Psoas muscle (tissue), 7 donors: ENCODE measurements at regions not wholly inside any gene's neighbourhood (a gene's known extent, or its start where the extent isn't known, plus 50 kb on each side); places are given as distances from the start of the nearest gene placed in this dataset.

ENCODE experiments used
- ATAC-seq, 4 donors: fragments of 200-7000 bp; cut with Tn5 transposase; one replicate each; pipeline ENCODE4 v1.9.1; 2020; ENCODE audit warnings: moderate library complexity in 3 of 4, mild to moderate bottlenecking in 2 of 4
- DNase-seq, 2 donors: peaks; one replicate each; pipeline ENCODE4 v3.0.0-alpha.2; 2020
- H3K27ac ChIP-seq: fragments of 200-600 bp; one replicate; pipeline ENCODE4 v1.8.0; 2022
- H3K27me3 ChIP-seq, 3 donors: fragments of 200-600 bp in 1 of 3; one replicate each; pipeline versions ENCODE4 v1.6.1 to v1.8.0; 2013 to 2022; ENCODE audit warnings: low read length in 2 of 3, mild to moderate bottlenecking in 2 of 3, moderate library complexity in 1 of 3; ENCODE audit not compliant: insufficient read depth in 3 of 3
- H3K36me3 ChIP-seq, 2 donors: fragments of 200-600 bp in 1 of 2; one replicate each; pipeline versions ENCODE4 v1.6.1 to v1.8.0; 2013 to 2022; ENCODE audit warnings: low read depth in 1 of 2, mild to moderate bottlenecking in 1 of 2, moderate library complexity in 1 of 2; ENCODE audit not compliant: insufficient read depth in 1 of 2
- H3K4me1 ChIP-seq: fragments of 200-600 bp; one replicate; pipeline ENCODE4 v1.8.0; 2022
- H3K4me3 ChIP-seq: fragments of 200-600 bp; one replicate; pipeline ENCODE4 v1.8.0; 2022; ENCODE audit warnings: mild to moderate bottlenecking
- H3K9me3 ChIP-seq: fragments of 200-600 bp; one replicate; pipeline ENCODE4 v1.8.0; 2022
- CTCF ChIP-seq: fragments of 200-600 bp; IDR thresholded peaks from one replicate; pipeline ENCODE4 v1.8.0; 2022; ENCODE audit warnings: antibody characterized with exemption
- WGBS, 3 donors: extraction: QIAGEN DNeasy Blood & Tissue Kit; methylation state at CpG; one replicate each; pipeline versions ENCODE4 v1.1.6 to v1.1.7; 2013; 5-methylcytosine and 5-hydroxymethylcytosine counted together
- intact Hi-C, 2 donors: fragments of 100-400 bp; cut with DNase I; formaldehyde crosslinking; loops; one replicate each; pipeline versions ENCODE4 v1.11.0 to v1.14.2; 2022
- donor health status: healthy with polysubstance abuse.
- donor health status: DM: no; HTN: no; CAD: no; lungs with moderate emphysema.
- donor health status: Bipolar disorder and iron deficiency.
- donor health status: healthy.
- donor health status: DM: yes; HTN: yes; CAD: no.
- donor health status: DM: no; HTN: no; CAD: no.
- donor health status: DM: yes; HTN: yes; CAD: no.

DNA sequence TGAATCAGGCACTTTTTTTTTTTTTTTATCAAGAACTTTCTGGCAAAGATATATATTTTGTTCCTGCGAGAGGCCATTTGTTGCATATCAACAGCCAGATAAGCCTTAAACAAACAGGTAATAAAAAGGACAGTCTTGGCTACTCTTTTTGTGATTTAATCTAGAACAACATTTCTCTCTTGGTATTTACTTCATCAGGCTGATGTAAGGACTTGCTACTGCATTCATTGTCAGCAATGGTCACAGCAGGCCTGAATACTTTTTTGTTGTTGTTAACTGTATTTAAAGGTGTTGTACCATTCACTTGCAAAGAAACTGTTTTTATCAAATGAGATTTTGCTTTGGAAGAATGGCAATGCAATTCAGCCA lies 683.8 kb downstream of the IRS1 start:
- Histone ChIP-seq H3K4me3 (no peak overlapping the region), H3K9me3 (no peaks in the 10 kb centered on the region), H3K4me1 (peaks cover 16% of the 10 kb centered on the region), H3K36me3 (no peaks in the 10 kb centered on the region), H3K27me3 (no peaks in the 10 kb centered on the region), H3K27ac (no peak overlapping the region)
- ATAC-seq, result no peak
- intact Hi-C loops, result no loop called here
- no peak for DNase-seq
- WGBS, 3 donors, result 92 to 100% (median 97%) methylated on average over 1 of the region's 1 CpG
- no peak for TF ChIP-seq CTCF

DNA sequence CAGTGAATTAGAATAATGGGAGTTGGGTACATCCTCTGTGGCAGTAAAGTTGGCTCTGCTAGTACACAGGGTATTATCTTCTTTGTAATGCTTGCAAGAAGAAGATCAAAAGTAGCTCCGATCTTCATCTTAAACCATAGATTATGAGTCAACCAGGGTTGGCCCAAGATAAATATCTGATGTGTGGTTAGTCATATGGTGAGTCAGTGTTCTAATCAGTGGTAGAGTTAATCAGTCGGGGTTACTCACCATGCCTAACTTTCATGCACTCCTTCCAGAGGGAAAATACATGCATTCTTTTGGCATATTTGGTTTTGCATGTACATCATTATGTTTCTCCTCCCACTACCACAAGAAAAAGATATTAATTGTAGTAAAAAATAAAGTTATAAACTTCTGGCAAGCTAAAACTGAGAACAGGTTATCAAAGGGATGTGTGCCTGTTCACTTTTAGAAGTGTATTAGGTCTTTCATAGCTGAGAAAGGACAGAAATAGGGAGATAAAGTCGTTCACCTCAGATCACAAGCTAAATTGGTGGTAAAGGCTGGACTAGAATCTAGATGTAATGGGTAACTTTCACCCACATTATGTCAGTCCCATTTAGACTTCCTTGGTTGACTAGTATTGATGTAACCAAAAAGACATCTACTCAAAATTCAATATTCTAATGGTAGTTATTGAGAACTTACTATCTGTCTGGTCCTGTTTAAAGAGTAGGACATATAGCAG lies 684.4 kb downstream of the IRS1 start:
- Histone ChIP-seq H3K36me3 (no peaks in the 10 kb centered on the region), H3K9me3 (no peaks in the 10 kb centered on the region), H3K27ac (peak overlapping the region; percentile 51), H3K27me3 (no peaks in the 10 kb centered on the region), H3K4me3 (no peak overlapping the region), H3K4me1 (peaks cover 16% of the 10 kb centered on the region)
- DNase-seq, result no peak
- 45 to 63% (median 45%) methylated on average over 3 of the region's 3 CpGs for WGBS, 3 donors
- no peak for TF ChIP-seq CTCF
- intact Hi-C loops, result no loop called here
- peak; percentile 63 to 76 (median 74) for ATAC-seq

- DNase-seq (no peak), ATAC-seq (no peak)
- H3K36me3 ChIP-seq, result no peaks in the 10 kb centered on the region
- H3K4me1 ChIP-seq, result peaks cover 16% of the 10 kb centered on the region
- H3K27me3 ChIP-seq, result no peaks in the 10 kb centered on the region
- 89 to 94% (median 93%) methylated on average over 5 of the region's 5 CpGs for WGBS, 3 donors
- no peaks in the 10 kb centered on the region for H3K9me3 ChIP-seq
- no peak overlapping the region for H3K27ac ChIP-seq
- H3K4me3 ChIP-seq, result no peak overlapping the region
- intact Hi-C loops, result no loop called here
- TF ChIP-seq CTCF, result no peak
Measured at GRCh38 chr2:226114436-226114835, 685.2 kb downstream of the IRS1 start.

DNA sequence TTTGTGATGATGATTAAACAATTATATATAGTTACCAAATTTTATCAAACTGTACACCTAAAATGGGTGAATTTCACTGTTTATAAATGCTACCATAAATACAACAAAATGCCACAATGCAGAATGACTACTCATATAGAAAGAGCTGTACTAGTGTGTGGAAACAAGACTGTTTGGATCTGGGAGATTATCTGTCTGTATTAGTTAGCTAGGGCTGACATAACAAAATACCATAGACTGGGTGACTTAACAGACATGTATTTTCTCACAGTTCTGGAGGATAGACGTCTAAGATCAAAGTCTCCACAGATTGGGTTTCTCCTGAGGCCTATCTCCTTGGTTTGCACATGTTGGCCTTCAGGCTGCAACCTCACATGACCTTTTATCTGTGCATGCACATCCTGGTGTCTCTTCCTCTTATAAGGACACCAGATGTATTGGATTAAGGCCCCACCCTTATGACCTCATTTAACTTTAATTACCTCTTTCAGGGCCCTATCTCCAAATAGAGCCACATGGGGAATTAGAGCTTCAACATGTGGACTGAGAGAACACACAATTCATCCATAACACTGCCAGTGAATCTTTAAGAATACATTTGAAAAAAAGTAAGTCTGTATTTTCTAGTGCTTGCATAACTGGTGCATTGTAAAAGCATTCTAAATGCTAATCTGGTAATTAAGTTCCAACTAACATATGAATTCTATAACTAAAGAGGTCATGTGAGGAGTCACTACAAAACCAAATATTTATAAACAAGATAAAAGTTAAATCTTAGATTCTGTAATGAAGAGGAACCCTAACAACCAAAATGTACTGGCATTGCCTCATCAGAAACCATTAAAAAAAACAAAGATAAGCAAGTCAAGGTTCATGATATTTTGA lies 699.6 kb downstream of the NYAP2 start:
- ATAC-seq, result no peak
- no peak for DNase-seq
- H3K9me3 ChIP-seq, result peaks cover 10% of the 10 kb centered on the region
- WGBS, 3 donors, result 12 to 22% (median 17%) methylated on average over 1 of the region's 1 CpG
- H3K4me1 ChIP-seq, result no peaks in the 10 kb centered on the region
- no peak for TF ChIP-seq CTCF
- intact Hi-C loops, result no loop called here
- no peak overlapping the region for H3K4me3 ChIP-seq
- no peak overlapping the region for H3K27ac ChIP-seq
- H3K36me3 ChIP-seq, result no peaks in the 10 kb centered on the region
- H3K27me3 ChIP-seq, result no peaks in the 10 kb centered on the region
